ENCODE measurements at regions not wholly inside any gene's neighbourhood (a gene's known extent, or its start where the extent isn't known, plus 50 kb on each side); places are given as distances from the start of the nearest gene placed in this dataset.
"Not testable (repeated sequence)": the region's sequence is repeated elsewhere in the genome, so short reads cannot be mapped to it uniquely, and the experiment has no call there.

- WGBS, 2 experiments (ENCODE audit: insufficient coverage in 2 of 2), result no CpG with 5 or more reads among the region's 3 CpGs
- not testable (repeated sequence) for H3K27ac ChIP-seq (ENCODE audit: low read depth, low read length, severe bottlenecking); H3K4me3 ChIP-seq (ENCODE audit: extremely low read depth, insufficient read depth, low read length, poor library complexity, severe bottlenecking); H3K4me1 ChIP-seq (ENCODE audit: control insufficient read depth, insufficient read depth, low read length, poor library complexity, severe bottlenecking); H3K36me3 ChIP-seq (ENCODE audit: control insufficient read depth, insufficient read depth, low read length); H3K9me3 ChIP-seq (ENCODE audit: control insufficient read depth, low read length)
These were observed 352.0 kb downstream of the OR4F29 start for GRCh38 chr1:99481-99880.

- not testable (repeated sequence) for H3K36me3 ChIP-seq (ENCODE audit: control insufficient read depth, insufficient read depth, low read length); H3K9me3 ChIP-seq (ENCODE audit: control insufficient read depth, low read length); H3K4me3 ChIP-seq (ENCODE audit: extremely low read depth, insufficient read depth, low read length, poor library complexity, severe bottlenecking); H3K27ac ChIP-seq (ENCODE audit: low read depth, low read length, severe bottlenecking); H3K4me1 ChIP-seq (ENCODE audit: control insufficient read depth, insufficient read depth, low read length, poor library complexity, severe bottlenecking)
- WGBS, 2 experiments (ENCODE audit: insufficient coverage in 2 of 2), result no CpG with 5 or more reads among the region's 1 CpG
These were observed 352.7 kb downstream of the OR4F29 start for GRCh38 chr1:98811-99210.

- no CpG with 5 or more reads among the region's 4 CpGs for WGBS, 2 experiments (ENCODE audit: insufficient coverage in 2 of 2)
- H3K4me1 ChIP-seq (ENCODE audit: control insufficient read depth, insufficient read depth, low read length, poor library complexity, severe bottlenecking); H3K36me3 ChIP-seq (ENCODE audit: control insufficient read depth, insufficient read depth, low read length): not testable (repeated sequence)
These were observed 360.2 kb downstream of the OR4F29 start for GRCh38 chr1:91279-91678.

GRCh38 chr1:88110-88509 is 363.4 kb downstream of the OR4F29 start:
- H3K27ac ChIP-seq (ENCODE audit: low read depth, low read length, severe bottlenecking); H3K9me3 ChIP-seq (ENCODE audit: control insufficient read depth, low read length); H3K4me3 ChIP-seq (ENCODE audit: extremely low read depth, insufficient read depth, low read length, poor library complexity, severe bottlenecking); H3K36me3 ChIP-seq (ENCODE audit: control insufficient read depth, insufficient read depth, low read length); H3K4me1 ChIP-seq (ENCODE audit: control insufficient read depth, insufficient read depth, low read length, poor library complexity, severe bottlenecking): not testable (repeated sequence)
- WGBS, 2 experiments (ENCODE audit: insufficient coverage in 2 of 2), result 53 to 64% methylated on average over 2 of the region's 9 CpGs

More at GRCh38 chr1:91279-91678, 360.2 kb downstream of the OR4F29 start:
- not testable (repeated sequence) for H3K27ac ChIP-seq (ENCODE audit: low read depth, low read length, severe bottlenecking); H3K9me3 ChIP-seq (ENCODE audit: control insufficient read depth, low read length); H3K4me3 ChIP-seq (ENCODE audit: extremely low read depth, insufficient read depth, low read length, poor library complexity, severe bottlenecking)

- H3K36me3 ChIP-seq (ENCODE audit: control insufficient read depth, insufficient read depth, low read length); H3K9me3 ChIP-seq (ENCODE audit: control insufficient read depth, low read length); H3K4me3 ChIP-seq (ENCODE audit: extremely low read depth, insufficient read depth, low read length, poor library complexity, severe bottlenecking); H3K27ac ChIP-seq (ENCODE audit: low read depth, low read length, severe bottlenecking); H3K4me1 ChIP-seq (ENCODE audit: control insufficient read depth, insufficient read depth, low read length, poor library complexity, severe bottlenecking): not testable (repeated sequence)
- WGBS, 2 experiments (ENCODE audit: insufficient coverage in 2 of 2), result 74% methylated on average over 3 of the region's 3 CpGs; no CpG with 5 or more reads in 1 of the 2 experiments
These were observed 372.3 kb downstream of the OR4F29 start for GRCh38 chr1:79152-79551.

GRCh38 chr1:65119-65518 is 386.4 kb downstream of the OR4F29 start, which contains the start of gene OR4F5:
TSS of gene OR4F5 (plus strand) at chr1:65419.
- WGBS, 2 experiments (ENCODE audit: insufficient coverage in 2 of 2), result no CpG with 5 or more reads among the region's 2 CpGs
- not testable (repeated sequence) for H3K9me3 ChIP-seq (ENCODE audit: control insufficient read depth, low read length); H3K27ac ChIP-seq (ENCODE audit: low read depth, low read length, severe bottlenecking); H3K4me1 ChIP-seq (ENCODE audit: control insufficient read depth, insufficient read depth, low read length, poor library complexity, severe bottlenecking); H3K4me3 ChIP-seq (ENCODE audit: extremely low read depth, insufficient read depth, low read length, poor library complexity, severe bottlenecking); H3K36me3 ChIP-seq (ENCODE audit: control insufficient read depth, insufficient read depth, low read length)

GRCh38 chr1:56014-56531 is 395.4 kb downstream of the OR4F29 start:
- WGBS, 2 experiments (ENCODE audit: insufficient coverage in 2 of 2), result no CpG with 5 or more reads among the region's 3 CpGs
- H3K36me3 ChIP-seq (ENCODE audit: control insufficient read depth, insufficient read depth, low read length); H3K27ac ChIP-seq (ENCODE audit: low read depth, low read length, severe bottlenecking); H3K4me3 ChIP-seq (ENCODE audit: extremely low read depth, insufficient read depth, low read length, poor library complexity, severe bottlenecking); H3K4me1 ChIP-seq (ENCODE audit: control insufficient read depth, insufficient read depth, low read length, poor library complexity, severe bottlenecking); H3K9me3 ChIP-seq (ENCODE audit: control insufficient read depth, low read length): not testable (repeated sequence)

GRCh38 chr1:53182-53581 is 398.3 kb downstream of the OR4F29 start:
- H3K36me3 ChIP-seq (ENCODE audit: control insufficient read depth, insufficient read depth, low read length); H3K27ac ChIP-seq (ENCODE audit: low read depth, low read length, severe bottlenecking): not testable (repeated sequence)
- no CpG with 5 or more reads among the region's 1 CpG for WGBS, 2 experiments (ENCODE audit: insufficient coverage in 2 of 2)

GRCh38 chr1:41965-42466 is 409.5 kb downstream of the OR4F29 start:
- H3K4me1 ChIP-seq (ENCODE audit: control insufficient read depth, insufficient read depth, low read length, poor library complexity, severe bottlenecking); H3K27ac ChIP-seq (ENCODE audit: low read depth, low read length, severe bottlenecking); H3K4me3 ChIP-seq (ENCODE audit: extremely low read depth, insufficient read depth, low read length, poor library complexity, severe bottlenecking); H3K9me3 ChIP-seq (ENCODE audit: control insufficient read depth, low read length); H3K36me3 ChIP-seq (ENCODE audit: control insufficient read depth, insufficient read depth, low read length): not testable (repeated sequence)
- no CpG with 5 or more reads among the region's 2 CpGs for WGBS, 2 experiments (ENCODE audit: insufficient coverage in 2 of 2)

More at GRCh38 chr1:53182-53581, 398.3 kb downstream of the OR4F29 start:
- not testable (repeated sequence) for H3K4me1 ChIP-seq (ENCODE audit: control insufficient read depth, insufficient read depth, low read length, poor library complexity, severe bottlenecking); H3K4me3 ChIP-seq (ENCODE audit: extremely low read depth, insufficient read depth, low read length, poor library complexity, severe bottlenecking); H3K9me3 ChIP-seq (ENCODE audit: control insufficient read depth, low read length)

- not testable (repeated sequence) for H3K4me3 ChIP-seq (ENCODE audit: extremely low read depth, insufficient read depth, low read length, poor library complexity, severe bottlenecking); H3K4me1 ChIP-seq (ENCODE audit: control insufficient read depth, insufficient read depth, low read length, poor library complexity, severe bottlenecking); H3K36me3 ChIP-seq (ENCODE audit: control insufficient read depth, insufficient read depth, low read length); H3K27ac ChIP-seq (ENCODE audit: low read depth, low read length, severe bottlenecking); H3K9me3 ChIP-seq (ENCODE audit: control insufficient read depth, low read length)
These were observed 410.3 kb downstream of the OR4F29 start for GRCh38 chr1:41197-41596.

- not testable (repeated sequence) for H3K27ac ChIP-seq (ENCODE audit: low read depth, low read length, severe bottlenecking); H3K4me3 ChIP-seq (ENCODE audit: extremely low read depth, insufficient read depth, low read length, poor library complexity, severe bottlenecking); H3K4me1 ChIP-seq (ENCODE audit: control insufficient read depth, insufficient read depth, low read length, poor library complexity, severe bottlenecking); H3K36me3 ChIP-seq (ENCODE audit: control insufficient read depth, insufficient read depth, low read length); H3K9me3 ChIP-seq (ENCODE audit: control insufficient read depth, low read length)
- WGBS, 2 experiments (ENCODE audit: insufficient coverage in 2 of 2), result no CpG with 5 or more reads among the region's 52 CpGs
These were observed 422.3 kb downstream of the OR4F29 start for GRCh38 chr1:29183-29582.

Data from mesodermal cell (in vitro differentiated cells).